ENCODE measurements at regions not wholly inside any gene's neighbourhood (a gene's known extent, or its start where the extent isn't known, plus 50 kb on each side); places are given as distances from the start of the nearest gene placed in this dataset.

DNA sequence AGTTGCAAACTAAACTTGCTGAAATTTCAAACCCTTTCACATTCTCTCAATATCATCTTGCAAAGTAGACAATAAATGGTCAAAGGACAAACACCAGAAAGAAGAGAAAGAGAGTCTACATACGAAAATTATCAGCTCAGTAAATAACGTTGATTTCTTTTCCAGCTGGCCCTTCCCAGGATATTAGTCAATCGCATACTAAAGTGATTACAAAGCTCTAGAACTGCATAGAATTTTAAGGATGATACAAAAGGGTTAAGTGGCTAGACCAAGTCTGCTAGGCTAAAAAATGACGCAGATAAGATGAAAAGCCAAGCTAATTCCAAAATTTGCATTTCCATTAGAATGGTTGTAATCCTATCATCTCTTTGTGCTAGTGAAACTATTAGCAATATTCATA is 405.7 kb downstream of the FBXO15 start:
- Histone ChIP-seq H3K4me3 (replicated peaks in 1 of 4; ENCODE audit: control extremely low read depth in 1 of 4, insufficient read depth in 1 of 4, low read depth in 3 of 4, low read length in 4 of 4) (no peak overlapping the region), H3K79me2 (ENCODE audit: control insufficient read depth, insufficient read depth, low read length) (no peaks in the 10 kb centered on the region), H3K27ac (ENCODE audit: insufficient read depth, low read length) (no peak overlapping the region), H3K9ac (ENCODE audit: insufficient read depth, low read length) (no peak overlapping the region), H3K27me3 (ENCODE audit: control insufficient read depth, insufficient read depth, low read length) (no peaks in the 10 kb centered on the region), H3K36me3 (ENCODE audit: control insufficient read depth, insufficient read depth, low read length) (no peaks in the 10 kb centered on the region), H3K4me2 (ENCODE audit: extremely low read depth, insufficient read depth, low read length) (no peak overlapping the region), H3K9me3 (ENCODE audit: control insufficient read depth, insufficient read depth, low read depth, low read length) (no peaks in the 10 kb centered on the region), H2AFZ (ENCODE audit: low read length) (no peak overlapping the region), H4K20me1 (ENCODE audit: control insufficient read depth, extremely low read depth, insufficient read depth, low read length) (no peaks in the 10 kb centered on the region), H3K4me1 (ENCODE audit: control insufficient read depth, extremely low read depth, insufficient read depth, low read length) (no peaks in the 10 kb centered on the region)
- DNase-seq (ENCODE audit: low read depth in 2 of 2) = peak; percentile 64 to 80
- TF ChIP-seq EZH2 (IDR thresholded peaks at IDR 0.05; ENCODE audit: low read length, missing control alignments) = no peak
- TF ChIP-seq CTCF (conservative IDR thresholded peaks at IDR 0.05 in 1 of 2, IDR thresholded peaks at IDR 0.05 in 1 of 2; ENCODE audit: low read depth in 1 of 2, low read length in 2 of 2) = no peak

DNA sequence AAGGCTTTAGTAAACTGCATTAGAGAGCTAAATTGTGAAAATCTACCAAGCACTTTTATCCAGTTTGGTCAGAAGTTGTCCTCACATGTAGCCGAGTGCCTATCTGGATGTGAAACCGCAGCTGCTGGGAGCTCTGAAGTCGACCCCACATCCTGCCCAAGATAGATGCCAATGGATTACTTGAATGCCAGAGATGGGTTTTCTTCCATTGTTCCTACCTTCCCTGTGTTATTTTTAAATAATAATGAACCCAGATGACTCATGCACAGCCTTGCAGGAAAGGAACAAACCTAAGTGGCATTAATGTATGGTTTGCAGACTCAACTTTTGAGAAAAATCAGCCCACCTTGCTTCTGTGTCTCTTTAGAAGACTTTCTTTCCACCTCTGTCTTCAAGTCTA is 408.5 kb downstream of the FBXO15 start:
- TF ChIP-seq EZH2 (IDR thresholded peaks at IDR 0.05; ENCODE audit: low read length, missing control alignments) = no peak
- no peak for TF ChIP-seq CTCF (conservative IDR thresholded peaks at IDR 0.05 in 1 of 2, IDR thresholded peaks at IDR 0.05 in 1 of 2; ENCODE audit: low read depth in 1 of 2, low read length in 2 of 2)
- Histone ChIP-seq H3K27me3 (ENCODE audit: control insufficient read depth, insufficient read depth, low read length) (no peaks in the 10 kb centered on the region), H2AFZ (ENCODE audit: low read length) (no peak overlapping the region)

DNA sequence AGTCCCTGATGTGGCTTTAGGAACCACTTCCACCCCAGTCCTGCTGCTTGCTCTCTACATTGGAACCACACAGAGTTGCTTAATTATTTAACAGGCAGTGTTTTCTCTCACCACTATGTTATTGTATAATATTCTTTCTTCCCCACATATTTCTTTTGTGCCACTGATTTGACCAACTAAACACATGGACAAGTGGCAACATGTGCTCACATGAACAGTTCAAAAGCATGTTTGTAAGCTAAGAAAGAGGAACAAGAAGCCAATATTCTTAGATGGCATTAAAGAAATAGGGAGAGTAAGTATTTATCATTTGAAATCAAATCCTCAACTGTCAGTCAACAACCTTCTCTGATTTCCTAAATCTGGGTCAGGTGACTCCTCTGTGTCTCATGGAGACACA is 409.6 kb downstream of the FBXO15 start:
- no peak overlapping the region for H3K9ac ChIP-seq (ENCODE audit: insufficient read depth, low read length)
- no peak for TF ChIP-seq CTCF (conservative IDR thresholded peaks at IDR 0.05 in 1 of 2, IDR thresholded peaks at IDR 0.05 in 1 of 2; ENCODE audit: low read depth in 1 of 2, low read length in 2 of 2)
- no peak for TF ChIP-seq EZH2 (IDR thresholded peaks at IDR 0.05; ENCODE audit: low read length, missing control alignments)
- no peaks in the 10 kb centered on the region for H4K20me1 ChIP-seq (ENCODE audit: control insufficient read depth, extremely low read depth, insufficient read depth, low read length)
- H3K4me2 ChIP-seq (ENCODE audit: extremely low read depth, insufficient read depth, low read length) = no peak overlapping the region
- no peaks in the 10 kb centered on the region for H3K79me2 ChIP-seq (ENCODE audit: control insufficient read depth, insufficient read depth, low read length)
- H2AFZ ChIP-seq (ENCODE audit: low read length) = no peak overlapping the region
- no peaks in the 10 kb centered on the region for H3K9me3 ChIP-seq (ENCODE audit: control insufficient read depth, insufficient read depth, low read depth, low read length)
- no peak overlapping the region for H3K27ac ChIP-seq (ENCODE audit: insufficient read depth, low read length)
- H3K27me3 ChIP-seq (ENCODE audit: control insufficient read depth, insufficient read depth, low read length) = no peaks in the 10 kb centered on the region
- H3K4me1 ChIP-seq (ENCODE audit: control insufficient read depth, extremely low read depth, insufficient read depth, low read length) = no peaks in the 10 kb centered on the region
- H3K36me3 ChIP-seq (ENCODE audit: control insufficient read depth, insufficient read depth, low read length) = no peaks in the 10 kb centered on the region
- DNase-seq (ENCODE audit: low read depth in 2 of 2) = no peak
- H3K4me3 ChIP-seq (replicated peaks in 1 of 4; ENCODE audit: control extremely low read depth in 1 of 4, insufficient read depth in 1 of 4, low read depth in 3 of 4, low read length in 4 of 4) = no peak overlapping the region

More for the DNA sequence above, 408.5 kb downstream of the FBXO15 start:
- no peak overlapping the region for H3K4me2 ChIP-seq (ENCODE audit: extremely low read depth, insufficient read depth, low read length)
- no peaks in the 10 kb centered on the region for H3K9me3 ChIP-seq (ENCODE audit: control insufficient read depth, insufficient read depth, low read depth, low read length)
- H3K4me3 ChIP-seq (replicated peaks in 1 of 4; ENCODE audit: control extremely low read depth in 1 of 4, insufficient read depth in 1 of 4, low read depth in 3 of 4, low read length in 4 of 4) = no peak overlapping the region
- H3K79me2 ChIP-seq (ENCODE audit: control insufficient read depth, insufficient read depth, low read length) = no peaks in the 10 kb centered on the region
- no peaks in the 10 kb centered on the region for H4K20me1 ChIP-seq (ENCODE audit: control insufficient read depth, extremely low read depth, insufficient read depth, low read length)
- peak in 1 of 2 donors; percentile 85 for DNase-seq (ENCODE audit: low read depth in 2 of 2)
- no peaks in the 10 kb centered on the region for H3K4me1 ChIP-seq (ENCODE audit: control insufficient read depth, extremely low read depth, insufficient read depth, low read length)
- no peak overlapping the region for H3K27ac ChIP-seq (ENCODE audit: insufficient read depth, low read length)
- no peak overlapping the region for H3K9ac ChIP-seq (ENCODE audit: insufficient read depth, low read length)
- H3K36me3 ChIP-seq (ENCODE audit: control insufficient read depth, insufficient read depth, low read length) = no peaks in the 10 kb centered on the region

All from fibroblast of lung (primary cell).